ENCODE measurements at regions not wholly inside any gene's neighbourhood (a gene's known extent, or its start where the extent isn't known, plus 50 kb on each side); places are given as distances from the start of the nearest gene placed in this dataset.

GRCh38 chr16:9254863-9255262 is 163.4 kb downstream of the HAPSTR1 start:
- Histone ChIP-seq H3K9me3 (ENCODE audit: insufficient read depth, low read length) (no peaks in the 10 kb centered on the region), H3K36me3 (ENCODE audit: low read length) (no peaks in the 10 kb centered on the region), H3K4me2 (ENCODE audit: low read depth, low read length, poor library complexity, severe bottlenecking) (no peak overlapping the region), H3K4me3 (ENCODE audit: insufficient read depth, low read length, poor library complexity, severe bottlenecking) (no peak overlapping the region), H4K20me1 (ENCODE audit: low read depth, low read length) (no peaks in the 10 kb centered on the region), H3K9me2 (replicated peaks; ENCODE audit: insufficient read depth, low read length) (no peaks in the 10 kb centered on the region), H3K27ac (ENCODE audit: low read depth, low read length) (no peak overlapping the region), H3K27me3 (ENCODE audit: low read length) (no peaks in the 10 kb centered on the region), H2AFZ (ENCODE audit: low read depth, low read length, severe bottlenecking) (no peak overlapping the region), H3K9ac (ENCODE audit: low read length) (no peak overlapping the region), H3F3A (ENCODE audit: insufficient read depth) (no peaks in the 10 kb centered on the region), H3K79me2 (ENCODE audit: insufficient read depth, low read length) (no peaks in the 10 kb centered on the region)
- TF ChIP-seq, protein P1, sequence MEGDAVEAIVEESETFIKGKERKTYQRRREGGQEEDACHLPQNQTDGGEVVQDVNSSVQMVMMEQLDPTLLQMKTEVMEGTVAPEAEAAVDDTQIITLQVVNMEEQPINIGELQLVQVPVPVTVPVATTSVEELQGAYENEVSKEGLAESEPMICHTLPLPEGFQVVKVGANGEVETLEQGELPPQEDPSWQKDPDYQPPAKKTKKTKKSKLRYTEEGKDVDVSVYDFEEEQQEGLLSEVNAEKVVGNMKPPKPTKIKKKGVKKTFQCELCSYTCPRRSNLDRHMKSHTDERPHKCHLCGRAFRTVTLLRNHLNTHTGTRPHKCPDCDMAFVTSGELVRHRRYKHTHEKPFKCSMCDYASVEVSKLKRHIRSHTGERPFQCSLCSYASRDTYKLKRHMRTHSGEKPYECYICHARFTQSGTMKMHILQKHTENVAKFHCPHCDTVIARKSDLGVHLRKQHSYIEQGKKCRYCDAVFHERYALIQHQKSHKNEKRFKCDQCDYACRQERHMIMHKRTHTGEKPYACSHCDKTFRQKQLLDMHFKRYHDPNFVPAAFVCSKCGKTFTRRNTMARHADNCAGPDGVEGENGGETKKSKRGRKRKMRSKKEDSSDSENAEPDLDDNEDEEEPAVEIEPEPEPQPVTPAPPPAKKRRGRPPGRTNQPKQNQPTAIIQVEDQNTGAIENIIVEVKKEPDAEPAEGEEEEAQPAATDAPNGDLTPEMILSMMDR (IDR thresholded peaks at IDR 0.05; ENCODE audit: insufficient read depth, low read length, poor library complexity, severe bottlenecking): no peak
- no peak for TF ChIP-seq EZH2phosphoT487 (conservative IDR thresholded peaks at IDR 0.05; ENCODE audit: low read length)

DNA sequence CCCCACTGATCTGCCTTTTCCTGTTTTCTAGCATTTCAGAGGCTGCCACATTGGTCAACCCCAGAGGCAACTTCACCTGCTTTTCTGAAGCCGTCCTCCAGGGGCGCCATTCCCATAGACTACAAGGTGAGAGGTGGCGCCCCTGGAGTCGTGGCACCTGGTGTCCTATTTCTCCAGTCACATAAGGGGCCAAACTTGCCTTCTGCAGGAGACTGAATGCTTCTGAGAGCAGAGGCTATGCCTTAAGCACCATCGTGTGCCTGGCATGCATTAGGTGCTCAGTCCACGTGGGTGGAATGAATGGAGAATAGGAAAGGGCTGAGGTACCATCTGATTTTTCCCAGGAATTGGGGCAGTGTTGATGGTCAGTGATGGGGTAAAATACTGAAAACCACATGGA is 164.8 kb downstream of the HAPSTR1 start:
- no peak for TF ChIP-seq EZH2phosphoT487 (conservative IDR thresholded peaks at IDR 0.05; ENCODE audit: low read length)
- TF ChIP-seq, protein P1 (IDR thresholded peaks at IDR 0.05; ENCODE audit: insufficient read depth, low read length, poor library complexity, severe bottlenecking): peak; percentile 90
- Histone ChIP-seq H3K36me3 (ENCODE audit: low read length) (no peaks in the 10 kb centered on the region), H3K9me2 (replicated peaks; ENCODE audit: insufficient read depth, low read length) (no peaks in the 10 kb centered on the region), H4K20me1 (ENCODE audit: low read depth, low read length) (no peaks in the 10 kb centered on the region), H3K4me3 (ENCODE audit: insufficient read depth, low read length, poor library complexity, severe bottlenecking) (no peak overlapping the region), H3K79me2 (ENCODE audit: insufficient read depth, low read length) (no peaks in the 10 kb centered on the region), H3K9ac (ENCODE audit: low read length) (no peak overlapping the region), H3K4me2 (ENCODE audit: low read depth, low read length, poor library complexity, severe bottlenecking) (no peak overlapping the region), H3F3A (ENCODE audit: insufficient read depth) (no peaks in the 10 kb centered on the region), H2AFZ (ENCODE audit: low read depth, low read length, severe bottlenecking) (no peak overlapping the region), H3K27me3 (ENCODE audit: low read length) (no peaks in the 10 kb centered on the region), H3K27ac (ENCODE audit: low read depth, low read length) (no peak overlapping the region), H3K9me3 (ENCODE audit: insufficient read depth, low read length) (no peaks in the 10 kb centered on the region)

GRCh38 chr16:9257843-9258242 is 166.4 kb downstream of the HAPSTR1 start:
- Histone ChIP-seq H3K36me3 (ENCODE audit: low read length) (no peaks in the 10 kb centered on the region), H3K9me2 (replicated peaks; ENCODE audit: insufficient read depth, low read length) (no peaks in the 10 kb centered on the region), H3K4me2 (ENCODE audit: low read depth, low read length, poor library complexity, severe bottlenecking) (no peak overlapping the region), H4K20me1 (ENCODE audit: low read depth, low read length) (no peaks in the 10 kb centered on the region), H3K4me3 (ENCODE audit: insufficient read depth, low read length, poor library complexity, severe bottlenecking) (no peak overlapping the region), H3K79me2 (ENCODE audit: insufficient read depth, low read length) (no peaks in the 10 kb centered on the region), H2AFZ (ENCODE audit: low read depth, low read length, severe bottlenecking) (no peak overlapping the region), H3K9ac (ENCODE audit: low read length) (no peak overlapping the region), H3K27me3 (ENCODE audit: low read length) (no peaks in the 10 kb centered on the region), H3K9me3 (ENCODE audit: insufficient read depth, low read length) (no peaks in the 10 kb centered on the region), H3F3A (ENCODE audit: insufficient read depth) (no peaks in the 10 kb centered on the region), H3K27ac (ENCODE audit: low read depth, low read length) (no peak overlapping the region)
- TF ChIP-seq, protein P1 (IDR thresholded peaks at IDR 0.05; ENCODE audit: insufficient read depth, low read length, poor library complexity, severe bottlenecking): no peak
- TF ChIP-seq EZH2phosphoT487 (conservative IDR thresholded peaks at IDR 0.05; ENCODE audit: low read length): no peak
